H9 (cell line): ENCODE measurements at regions not wholly inside any gene's neighbourhood (a gene's known extent, or its start where the extent isn't known, plus 50 kb on each side); places are given as distances from the start of the nearest gene placed in this dataset.

ENCODE experiments used
- DNase-seq: peaks from one replicate; pipeline ENCODE4 v3.0.0-alpha.2; 2017
- H2AFZ ChIP-seq: one replicate; pipeline ENCODE4 v1.6.1; 2013; ENCODE audit warnings: mild to moderate bottlenecking, low read length, control low read depth, moderate library complexity
- H2AK5ac ChIP-seq: 2 replicates; pipeline ENCODE4 v1.6.1; 2013; ENCODE audit warnings: low read length, control low read depth, mixed read lengths; ENCODE audit not compliant: insufficient read length
- H2BK120ac ChIP-seq: one replicate; pipeline ENCODE4 v1.6.1; 2013; ENCODE audit warnings: low read depth, mild to moderate bottlenecking, low read length, control low read depth, inconsistent platforms; ENCODE audit not compliant: poor library complexity, severe bottlenecking
- H2BK12ac ChIP-seq: 2 replicates; pipeline ENCODE4 v1.6.1; 2013; ENCODE audit warnings: low read length, control low read depth, mixed read lengths, low read depth; ENCODE audit not compliant: insufficient read length
- H2BK15ac ChIP-seq: 2 replicates; pipeline ENCODE4 v1.6.1; 2013; ENCODE audit warnings: low read depth, low read length, control low read depth
- H2BK20ac ChIP-seq: one replicate; pipeline ENCODE4 v1.6.1; 2013; ENCODE audit warnings: low read depth, mild to moderate bottlenecking, low read length, control low read depth, inconsistent platforms; ENCODE audit not compliant: poor library complexity, severe bottlenecking
- H2BK5ac ChIP-seq: 2 replicates; pipeline ENCODE4 v1.6.1; 2013; ENCODE audit warnings: low read length, control low read depth, mixed read lengths; ENCODE audit not compliant: insufficient read length
- H3K14ac ChIP-seq: 2 replicates; pipeline ENCODE4 v1.6.1; 2013; ENCODE audit warnings: low read length, control low read depth; ENCODE audit not compliant: insufficient read depth
- H3K18ac ChIP-seq: 2 replicates; pipeline ENCODE4 v1.6.1; 2013; ENCODE audit warnings: low read depth, mild to moderate bottlenecking, mixed read lengths, low read length, control low read depth; ENCODE audit not compliant: insufficient read length
- H3K23ac ChIP-seq: 2 replicates; pipeline ENCODE4 v1.6.1; 2013; ENCODE audit warnings: low read length, control low read depth, mixed read lengths, low read depth; ENCODE audit not compliant: insufficient read length
- H3K23me2 ChIP-seq: 2 replicates; pipeline ENCODE4 v1.6.1; 2013; ENCODE audit warnings: low read depth, mild to moderate bottlenecking, mixed read lengths, low read length, control low read depth; ENCODE audit not compliant: insufficient read length, poor library complexity, severe bottlenecking
- H3K27ac ChIP-seq: 2 replicates; pipeline ENCODE4 v1.5.1; 2013; ENCODE audit warnings: low read length, control low read depth, mixed read lengths, low read depth; ENCODE audit not compliant: insufficient read length
- H3K27me3 ChIP-seq: 2 replicates; pipeline ENCODE4 v1.6.1; 2013; ENCODE audit warnings: low read length, control low read depth, inconsistent platforms; ENCODE audit not compliant: insufficient read depth
- H3K4ac ChIP-seq: 2 replicates; pipeline ENCODE4 v1.6.1; 2013; ENCODE audit warnings: low read depth, mild to moderate bottlenecking, control low read depth, inconsistent platforms, low read length, moderate library complexity
- H3K4me1 ChIP-seq: 2 replicates; pipeline ENCODE4 v1.6.1; 2013; ENCODE audit warnings: low read length, control low read depth, inconsistent platforms; ENCODE audit not compliant: insufficient read depth
- H3K4me2 ChIP-seq: 2 replicates; pipeline ENCODE4 v1.6.1; 2013; ENCODE audit warnings: low read length, control low read depth, mixed read lengths; ENCODE audit not compliant: insufficient read length, insufficient read depth
- H3K56ac ChIP-seq: 2 replicates; pipeline ENCODE4 v1.6.1; 2013; ENCODE audit warnings: low read depth, mild to moderate bottlenecking, mixed read lengths, low read length, control low read depth; ENCODE audit not compliant: insufficient read length
- H3K79me1 ChIP-seq: 2 replicates; pipeline ENCODE4 v1.6.1; 2013; ENCODE audit warnings: low read depth, mild to moderate bottlenecking, moderate library complexity, low read length, control low read depth, inconsistent platforms; ENCODE audit not compliant: insufficient read depth, poor library complexity, severe bottlenecking
- H3K79me2 ChIP-seq: 2 replicates; pipeline ENCODE4 v1.6.1; 2013; ENCODE audit warnings: low read length, control low read depth, inconsistent platforms; ENCODE audit not compliant: insufficient read depth
- H3K9ac ChIP-seq: 2 replicates; pipeline ENCODE4 v1.6.1; 2013; ENCODE audit warnings: low read length, control low read depth, mixed read lengths; ENCODE audit not compliant: insufficient read length; ENCODE audit errors: extremely low read depth
- H3K9me3 ChIP-seq: one replicate; pipeline ENCODE4 v1.6.1; 2013; ENCODE audit warnings: low read depth, low read length, inconsistent platforms; ENCODE audit not compliant: control insufficient read depth
- H3T11ph ChIP-seq: one replicate; pipeline ENCODE4 v1.6.1; 2013; ENCODE audit warnings: mild to moderate bottlenecking, low read length, control low read depth, inconsistent platforms
- H4K20me1 ChIP-seq: one replicate; pipeline ENCODE4 v1.6.1; 2013; ENCODE audit not compliant: control insufficient read depth, insufficient read length, insufficient read depth
- H4K5ac ChIP-seq: 2 replicates; pipeline ENCODE4 v1.6.1; 2013; ENCODE audit warnings: low read depth, mild to moderate bottlenecking, mixed read lengths, low read length, control low read depth; ENCODE audit not compliant: insufficient read length
- H4K8ac ChIP-seq: replicated peaks from 2 replicates; pipeline ENCODE4 v1.6.1; 2013; ENCODE audit warnings: low read length, control low read depth, mixed read lengths, low read depth; ENCODE audit not compliant: insufficient read length
- H4K91ac ChIP-seq: 2 replicates; pipeline ENCODE4 v1.6.1; 2013; ENCODE audit warnings: low read depth, mild to moderate bottlenecking, moderate library complexity, mixed read lengths, low read length, control low read depth; ENCODE audit not compliant: insufficient read length
- H3K27ac Mint-ChIP-seq, 3 experiments: 2 replicates in 2 of 3; 3 replicates in 1 of 3; pipeline ENCODE4 v1.8.0; 2020 to 2021; ENCODE audit warnings: mixed read lengths in 3 of 3, mild to moderate bottlenecking in 1 of 3, moderate library complexity in 1 of 3
- H3K27me3 Mint-ChIP-seq: 2 replicates; pipeline ENCODE4 v1.8.0; 2021; ENCODE audit warnings: low read depth, mild to moderate bottlenecking, moderate library complexity, mixed read lengths
- H3K36me3 Mint-ChIP-seq, 3 experiments: 2 replicates in 2 of 3; 3 replicates in 1 of 3; pipeline ENCODE4 v1.8.0; 2020 to 2021; ENCODE audit warnings: low read depth in 3 of 3, mixed read lengths in 3 of 3; ENCODE audit not compliant: insufficient read depth in 1 of 3
- H3K4me1 Mint-ChIP-seq, 2 experiments: 2 replicates each; pipeline ENCODE4 v1.8.0; 2020; ENCODE audit warnings: mixed read lengths in 2 of 2
- H3K4me3 Mint-ChIP-seq, 2 experiments: 2 replicates in 1 of 2; 3 replicates in 1 of 2; pipeline ENCODE4 v1.8.0; 2020 to 2021; ENCODE audit warnings: mild to moderate bottlenecking in 2 of 2, mixed read lengths in 2 of 2, moderate library complexity in 1 of 2
- H3K9me3 Mint-ChIP-seq, 2 experiments: 2 replicates in 1 of 2; 3 replicates in 1 of 2; pipeline ENCODE4 v1.8.0; 2020; ENCODE audit warnings: mild to moderate bottlenecking in 2 of 2, mixed read lengths in 2 of 2, moderate library complexity in 1 of 2
- CTCF ChIP-seq: fragments of 200-600 bp; sonication (generic); conservative IDR thresholded peaks from 3 replicates; pipeline ENCODE4 v1.8.0; 2021; ENCODE audit warnings: antibody characterized with exemption, mild to moderate bottlenecking
- WGBS: extraction: QIAGEN DNeasy Blood & Tissue Kit; methylation state at CpG from one replicate; pipeline ENCODE4 v1.1.7; 2013; ENCODE audit warnings: missing lambda C conversion rate, low lambda C conversion rate, mixed read lengths; ENCODE audit not compliant: insufficient read length; ENCODE audit errors: extremely low coverage; 5-methylcytosine and 5-hydroxymethylcytosine counted together

GRCh38 chr12:115209230-115209629 is 525.3 kb upstream of the TBX3 start:
- Histone ChIP-seq H2BK5ac (no peak overlapping the region), H4K5ac (no peak overlapping the region), H2AK5ac (no peak overlapping the region), H3K14ac (no peak overlapping the region), H3K4ac (no peak overlapping the region), H3K4me1 (peaks cover 6% of the 10 kb centered on the region; the same call in 1 of the 2 replicates), H2AFZ (no peak overlapping the region), H3K9me3 (no peaks in the 10 kb centered on the region), H3K18ac (no peak overlapping the region), H2BK120ac (no peak overlapping the region), H3K79me2 (no peaks in the 10 kb centered on the region), H3K56ac (no peak overlapping the region), H3K27me3 (no peaks in the 10 kb centered on the region), H4K20me1 (no peaks in the 10 kb centered on the region), H2BK12ac (no peak overlapping the region), H4K91ac (no peak overlapping the region), H3K4me2 (no peak overlapping the region), H3K27ac (no peak overlapping the region), H2BK20ac (no peak overlapping the region), H3K79me1 (no peaks in the 10 kb centered on the region), H2BK15ac (no peak overlapping the region), H3K9ac (no peak overlapping the region), H3K23ac (no peak overlapping the region), H4K8ac (no peak overlapping the region), H3K23me2 (no peaks in the 10 kb centered on the region), H3T11ph (no peak overlapping the region)
- Mint-ChIP-seq H3K27ac (0 out of 7 replicates have a peak overlapping the region, but pooled peaks of 1 of the 3 experiments have one; percentile 56), H3K27me3 (no peaks in the 10 kb centered on the region; the same call in none of the 2 replicates), H3K36me3 (no peaks in the 10 kb centered on the region; a peak in 1 of 7 replicates), H3K9me3 (no peaks in the 10 kb centered on the region; a peak in 3 of 5 replicates), H3K4me3 (no peak overlapping the region), H3K4me1 (peaks cover 38 to 56% of the 10 kb centered on the region in 2 experiments)
- TF ChIP-seq CTCF = no peak
- WGBS = no CpG with 5 or more reads among the region's 8 CpGs
- DNase-seq = no peak
